IMR-90 (cell line): ENCODE measurements at regions not wholly inside any gene's neighbourhood (a gene's known extent, or its start where the extent isn't known, plus 50 kb on each side); places are given as distances from the start of the nearest gene placed in this dataset.

Source experiments
- ATAC-seq: fragments of 200-7000 bp; cut with Tn5 transposase; 2 replicates; pipeline ENCODE4 v1.9.1; 2020; ENCODE audit warnings: low read depth, mild to moderate bottlenecking, moderate library complexity
- BruUV-seq: library from RNA; stranded (reverse); fragments of 400-500 nt; replicated peaks from 2 replicates; lab custom pipeline; 2021; lab: Mats Ljungman, UMichigan
- CTCF ChIA-PET: fragments of 300-600 bp; formaldehyde crosslinking; extraction: SDS; loops from one replicate; lab custom pipeline; 2021; ENCODE audit warnings: antibody characterized with exemption; lab: Yijun Ruan, JAX
- POLR2A ChIA-PET: fragments of 300-600 bp; sonication (Branson Sonifier 250); formaldehyde crosslinking; loops from one replicate; lab custom pipeline; 2022; ENCODE audit warnings: antibody characterized with exemption; ENCODE audit not compliant: unreplicated experiment; lab: Charles Lee
- DNase-seq: peaks from one replicate; pipeline ENCODE4 v3.0.0; 2013
- H2AFZ ChIP-seq: replicated peaks from 2 replicates; pipeline ENCODE3; 2013; ENCODE audit warnings: low read length, mild to moderate bottlenecking; ENCODE audit not compliant: poor library complexity
- H2AK5ac ChIP-seq: 2 replicates; pipeline ENCODE4 v1.6.1; 2013; ENCODE audit warnings: low read depth, low read length, inconsistent platforms
- H2AK9ac ChIP-seq: replicated peaks from 2 replicates; pipeline ENCODE3; 2013; ENCODE audit warnings: mild to moderate bottlenecking, low read depth, low read length, moderate library complexity; ENCODE audit not compliant: poor library complexity
- H2BK120ac ChIP-seq: 2 replicates; pipeline ENCODE4 v1.6.1; 2013; ENCODE audit warnings: low read depth, low read length, inconsistent platforms
- H2BK15ac ChIP-seq: 3 replicates; pipeline ENCODE4 v1.6.1; 2013; ENCODE audit warnings: low read depth, low read length, inconsistent platforms
- H2BK20ac ChIP-seq: 2 replicates; pipeline ENCODE4 v1.6.1; 2013; ENCODE audit warnings: low read depth, mild to moderate bottlenecking, inconsistent platforms, low read length, moderate library complexity
- H2BK5ac ChIP-seq: 2 replicates; pipeline ENCODE4 v1.6.1; 2013; ENCODE audit warnings: mild to moderate bottlenecking, low read depth, low read length, inconsistent platforms; ENCODE audit not compliant: poor library complexity, severe bottlenecking
- H3K14ac ChIP-seq: replicated peaks from 2 replicates; pipeline ENCODE4 v1.6.1; 2013; ENCODE audit warnings: low read depth, low read length, inconsistent platforms
- H3K18ac ChIP-seq: 2 replicates; pipeline ENCODE4 v1.6.1; 2013; ENCODE audit warnings: low read depth, low read length, control low read depth
- H3K23ac ChIP-seq: 2 replicates; pipeline ENCODE4 v1.6.1; 2013; ENCODE audit warnings: low read depth, low read length, inconsistent platforms
- H3K27ac ChIP-seq: 2 replicates; pipeline ENCODE4 v1.5.1; 2013; ENCODE audit warnings: mild to moderate bottlenecking, control low read depth, low read length; ENCODE audit not compliant: insufficient read depth
- H3K27me3 ChIP-seq: 2 replicates; pipeline ENCODE4 v1.6.1; 2013; ENCODE audit warnings: low read length; ENCODE audit not compliant: control insufficient read depth, insufficient read depth
- H3K36me3 ChIP-seq: 2 replicates; pipeline ENCODE4 v1.6.1; 2013; ENCODE audit warnings: low read length, mixed read lengths; ENCODE audit not compliant: control insufficient read depth, insufficient read depth
- H3K4ac ChIP-seq: 2 replicates; pipeline ENCODE4 v1.6.1; 2013; ENCODE audit warnings: low read depth, low read length, inconsistent platforms
- H3K4me1 ChIP-seq: 2 replicates; pipeline ENCODE4 v1.6.1; 2013; ENCODE audit warnings: low read length, mixed read lengths; ENCODE audit not compliant: control insufficient read depth, insufficient read depth
- H3K4me2 ChIP-seq: 2 replicates; pipeline ENCODE4 v1.6.1; 2013; ENCODE audit warnings: low read depth, mild to moderate bottlenecking, control low read depth, low read length, moderate library complexity
- H3K4me3 ChIP-seq: 2 replicates; pipeline ENCODE4 v1.5.1; 2013; ENCODE audit warnings: low read depth, mild to moderate bottlenecking, control low read depth, low read length, moderate library complexity; ENCODE audit not compliant: insufficient read depth
- H3K56ac ChIP-seq: 2 replicates; pipeline ENCODE4 v1.6.1; 2013; ENCODE audit warnings: low read length, inconsistent platforms; ENCODE audit not compliant: insufficient read depth; ENCODE audit errors: extremely low read depth
- H3K79me1 ChIP-seq, 2 experiments: 2 replicates each; pipeline ENCODE4 v1.6.1; 2013; ENCODE audit warnings: low read length in 2 of 2, inconsistent platforms in 1 of 2, low read depth in 1 of 2
- H3K9ac ChIP-seq: 2 replicates; pipeline ENCODE4 v1.6.1; 2013; ENCODE audit warnings: low read depth, low read length, control low read depth
- H3K9me1 ChIP-seq: 2 replicates; pipeline ENCODE4 v1.6.1; 2013; ENCODE audit warnings: low read length, inconsistent platforms; ENCODE audit not compliant: insufficient read depth
- H3K9me3 ChIP-seq: 2 replicates; pipeline ENCODE4 v1.6.1; 2013; ENCODE audit warnings: low read length; ENCODE audit not compliant: control insufficient read depth, insufficient read depth
- H4K20me1 ChIP-seq: 2 replicates; pipeline ENCODE4 v1.6.1; 2013; ENCODE audit warnings: low read length, inconsistent platforms; ENCODE audit not compliant: insufficient read depth
- H4K5ac ChIP-seq: 2 replicates; pipeline ENCODE4 v1.6.1; 2013; ENCODE audit warnings: mild to moderate bottlenecking, low read depth, low read length, control low read depth
- H4K8ac ChIP-seq, 2 experiments: 2 replicates each; pipeline ENCODE4 v1.6.1; 2013; ENCODE audit warnings: low read depth in 2 of 2, low read length in 2 of 2, control low read depth in 1 of 2, inconsistent platforms in 1 of 2
- H4K91ac ChIP-seq: 2 replicates; pipeline ENCODE4 v1.6.1; 2013; ENCODE audit warnings: low read depth, low read length, inconsistent platforms; ENCODE audit not compliant: insufficient read depth
- BHLHE40 ChIP-seq: fragments of 150-350 bp; IDR thresholded peaks from 2 replicates; pipeline ENCODE4 v1.6.1; 2016; ENCODE audit warnings: mild to moderate bottlenecking, low read depth, low read length
- CHD1 ChIP-seq: IDR thresholded peaks from 2 replicates; pipeline ENCODE4 v1.6.1; 2012; ENCODE audit warnings: low read depth, low read length, improper control_type of control experiment
- FOS ChIP-seq: fragments of 150-350 bp; IDR thresholded peaks from 2 replicates; pipeline ENCODE4 v1.6.1; 2016; ENCODE audit warnings: low read depth, low read length
- MAFK ChIP-seq: IDR thresholded peaks from 2 replicates; pipeline ENCODE4 v1.6.1; 2012; ENCODE audit warnings: low read depth, low read length, improper control_type of control experiment
- MAZ ChIP-seq: IDR thresholded peaks from 2 replicates; pipeline ENCODE4 v1.6.1; 2012; ENCODE audit warnings: low read depth, mild to moderate bottlenecking, low read length, improper control_type of control experiment, moderate library complexity, borderline replicate concordance
- MXI1 ChIP-seq: IDR thresholded peaks from 2 replicates; pipeline ENCODE4 v1.6.1; 2012; ENCODE audit warnings: low read depth, mild to moderate bottlenecking, low read length, moderate library complexity, borderline replicate concordance
- NFE2L2 ChIP-seq: fragments of 150-350 bp; IDR thresholded peaks from 2 replicates; pipeline ENCODE4 v1.6.1; 2016; ENCODE audit warnings: low read depth, mild to moderate bottlenecking, low read length
- POLR2A ChIP-seq: IDR thresholded peaks from 2 replicates; pipeline ENCODE4 v1.6.1; 2012; ENCODE audit warnings: mild to moderate bottlenecking, low read depth, low read length
- RAD21 ChIP-seq: IDR thresholded peaks from 2 replicates; pipeline ENCODE4 v1.6.1; 2012; ENCODE audit warnings: low read length, improper control_type of control experiment
- RCOR1 ChIP-seq: IDR thresholded peaks from 2 replicates; pipeline ENCODE4 v1.6.1; 2012; ENCODE audit warnings: mild to moderate bottlenecking, low read length, improper control_type of control experiment; ENCODE audit not compliant: insufficient replicate concordance
- RFX5 ChIP-seq: IDR thresholded peaks from 2 replicates; pipeline ENCODE4 v1.8.0; 2012; ENCODE audit warnings: low read depth, mild to moderate bottlenecking, low read length, moderate library complexity
- SMC3 ChIP-seq: fragments of 150-350 bp; IDR thresholded peaks from 2 replicates; pipeline ENCODE4 v1.6.1; 2016; ENCODE audit warnings: low read depth, mild to moderate bottlenecking, antibody characterized with exemption, low read length, moderate library complexity
- WGBS, 2 experiments: methylation state at CpG; one replicate each; pipeline versions ENCODE4 v1.1.5 to v1.1.7; 2013; ENCODE audit warnings: missing lambda C conversion rate in 2 of 2; ENCODE audit not compliant: insufficient read length in 1 of 2; ENCODE audit errors: extremely low coverage in 2 of 2; 5-methylcytosine and 5-hydroxymethylcytosine counted together
- dilution Hi-C: fragments of 300-500 bp; cut with HindIII; formaldehyde crosslinking; loops from one replicate; pipeline ENCODE4 v1.14.3; 2018; ENCODE audit warnings: low sequenced_read_pairs; ENCODE audit not compliant: unreplicated experiment
- in situ Hi-C: fragments of 300-500 bp; cut with MboI; formaldehyde crosslinking; loops from 3 replicates; pipeline ENCODE4 v1.14.3; 2019; ENCODE audit warnings: low sequenced_read_pairs, inconsistent platforms, mixed read lengths
- intact Hi-C: fragments of 100-400 bp; cut with micrococcal nuclease; formaldehyde crosslinking; loops from 2 replicates; pipeline ENCODE4 v1.10.0; 2022
- TF ChIP-seq, protein P1 (sequence below): conservative IDR thresholded peaks from 2 replicates; pipeline ENCODE4 v1.5.1; 2012; ENCODE audit warnings: mild to moderate bottlenecking, low read depth, low read length, improper control_type of control experiment
- TF ChIP-seq, protein P2 (sequence below): fragments of 150-350 bp; IDR thresholded peaks from 2 replicates; pipeline ENCODE4 v1.6.1; 2017; ENCODE audit warnings: mild to moderate bottlenecking, antibody characterized with exemption, low read length, low read depth
- TF ChIP-seq, protein P3 (sequence below): fragments of 150-350 bp; IDR thresholded peaks from 2 replicates; pipeline ENCODE4 v1.6.1; 2016; ENCODE audit warnings: low read depth, mild to moderate bottlenecking, low read length, moderate library complexity, borderline replicate concordance

GRCh38 chr5:82854956-82855355, 222.2 kb downstream of the TMEM167A start:
- Histone ChIP-seq H4K20me1 (no peaks in the 10 kb centered on the region), H2AFZ (no peak overlapping the region), H2AK5ac (no peak overlapping the region), H3K9me3 (no peaks in the 10 kb centered on the region), H3K14ac (no peak overlapping the region), H2BK20ac (no peak overlapping the region), H4K8ac (no peak overlapping the region), H3K36me3 (no peaks in the 10 kb centered on the region), H3K4me3 (no peak overlapping the region), H3K4me1 (no peaks in the 10 kb centered on the region), H2BK5ac (no peak overlapping the region), H2AK9ac (no peak overlapping the region), H3K27me3 (peaks cover 4% of the 10 kb centered on the region; the same call in 1 of the 2 replicates), H3K9me1 (no peaks in the 10 kb centered on the region), H4K91ac (no peak overlapping the region), H3K18ac (no peak overlapping the region), H2BK120ac (no peak overlapping the region), H3K56ac (no peak overlapping the region), H4K5ac (no peak overlapping the region), H3K4ac (no peak overlapping the region), H3K79me1 (no peaks in the 10 kb centered on the region), H3K4me2 (no peak overlapping the region), H2BK15ac (no peak overlapping the region), H3K27ac (no peak overlapping the region), H3K23ac (no peak overlapping the region), H3K9ac (no peak overlapping the region)
- intact Hi-C loops (no loop called here), dilution Hi-C loops (no loop called here), in situ Hi-C loops (no loop called here)
- no peak for ATAC-seq
- ChIA-PET POLR2A (no interaction called here), CTCF (no interaction called here)
- no peak for DNase-seq
- BruUV-seq, result no TSS peak
- no peak for TF ChIP-seq POLR2A
- no peak for TF ChIP-seq MXI1
- no peak for TF ChIP-seq FOS
- TF ChIP-seq MAZ, result no peak
- TF ChIP-seq, protein P1, sequence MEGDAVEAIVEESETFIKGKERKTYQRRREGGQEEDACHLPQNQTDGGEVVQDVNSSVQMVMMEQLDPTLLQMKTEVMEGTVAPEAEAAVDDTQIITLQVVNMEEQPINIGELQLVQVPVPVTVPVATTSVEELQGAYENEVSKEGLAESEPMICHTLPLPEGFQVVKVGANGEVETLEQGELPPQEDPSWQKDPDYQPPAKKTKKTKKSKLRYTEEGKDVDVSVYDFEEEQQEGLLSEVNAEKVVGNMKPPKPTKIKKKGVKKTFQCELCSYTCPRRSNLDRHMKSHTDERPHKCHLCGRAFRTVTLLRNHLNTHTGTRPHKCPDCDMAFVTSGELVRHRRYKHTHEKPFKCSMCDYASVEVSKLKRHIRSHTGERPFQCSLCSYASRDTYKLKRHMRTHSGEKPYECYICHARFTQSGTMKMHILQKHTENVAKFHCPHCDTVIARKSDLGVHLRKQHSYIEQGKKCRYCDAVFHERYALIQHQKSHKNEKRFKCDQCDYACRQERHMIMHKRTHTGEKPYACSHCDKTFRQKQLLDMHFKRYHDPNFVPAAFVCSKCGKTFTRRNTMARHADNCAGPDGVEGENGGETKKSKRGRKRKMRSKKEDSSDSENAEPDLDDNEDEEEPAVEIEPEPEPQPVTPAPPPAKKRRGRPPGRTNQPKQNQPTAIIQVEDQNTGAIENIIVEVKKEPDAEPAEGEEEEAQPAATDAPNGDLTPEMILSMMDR, result no peak
- TF ChIP-seq SMC3, result no peak
- no peak for TF ChIP-seq NFE2L2
- TF ChIP-seq, protein P2, sequence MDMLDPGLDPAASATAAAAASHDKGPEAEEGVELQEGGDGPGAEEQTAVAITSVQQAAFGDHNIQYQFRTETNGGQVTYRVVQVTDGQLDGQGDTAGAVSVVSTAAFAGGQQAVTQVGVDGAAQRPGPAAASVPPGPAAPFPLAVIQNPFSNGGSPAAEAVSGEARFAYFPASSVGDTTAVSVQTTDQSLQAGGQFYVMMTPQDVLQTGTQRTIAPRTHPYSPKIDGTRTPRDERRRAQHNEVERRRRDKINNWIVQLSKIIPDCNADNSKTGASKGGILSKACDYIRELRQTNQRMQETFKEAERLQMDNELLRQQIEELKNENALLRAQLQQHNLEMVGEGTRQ, result no peak
- no peak for TF ChIP-seq BHLHE40
- no peak for TF ChIP-seq RFX5
- TF ChIP-seq RAD21, result no peak
- TF ChIP-seq, protein P3, sequence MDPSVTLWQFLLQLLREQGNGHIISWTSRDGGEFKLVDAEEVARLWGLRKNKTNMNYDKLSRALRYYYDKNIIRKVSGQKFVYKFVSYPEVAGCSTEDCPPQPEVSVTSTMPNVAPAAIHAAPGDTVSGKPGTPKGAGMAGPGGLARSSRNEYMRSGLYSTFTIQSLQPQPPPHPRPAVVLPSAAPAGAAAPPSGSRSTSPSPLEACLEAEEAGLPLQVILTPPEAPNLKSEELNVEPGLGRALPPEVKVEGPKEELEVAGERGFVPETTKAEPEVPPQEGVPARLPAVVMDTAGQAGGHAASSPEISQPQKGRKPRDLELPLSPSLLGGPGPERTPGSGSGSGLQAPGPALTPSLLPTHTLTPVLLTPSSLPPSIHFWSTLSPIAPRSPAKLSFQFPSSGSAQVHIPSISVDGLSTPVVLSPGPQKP, result no peak
- TF ChIP-seq RCOR1, result no peak
- TF ChIP-seq MAFK, result no peak
- TF ChIP-seq CHD1, result no peak
- 100% methylated on average over 1 of the region's 3 CpGs; no CpG with 5 or more reads in 1 of the 2 experiments for WGBS, 2 experiments
